Effector memory CD8-positive, alpha-beta T cell (primary cell): ENCODE measurements at regions not wholly inside any gene's neighbourhood (a gene's known extent, or its start where the extent isn't known, plus 50 kb on each side); places are given as distances from the start of the nearest gene placed in this dataset.
"Not testable (repeated sequence)": the region's sequence is repeated elsewhere in the genome, so short reads cannot be mapped to it uniquely, and the experiment has no call there.

Source experiments
- ATAC-seq: fragments of 150-1000 bp; cut with Tn5 transposase; replicated peaks from 2 replicates; pipeline ENCODE4 v1.10.0; 2021; ENCODE audit warnings: mild to moderate bottlenecking, moderate library complexity
- DNase-seq, 3 experiments: peaks; one replicate each; pipeline ENCODE4 v3.0.0; 2021
- H3K27ac Mint-ChIP-seq, 2 donors: one replicate each; pipeline ENCODE4 v1.8.0; 2022; ENCODE audit warnings: mild to moderate bottlenecking in 2 of 2, mixed read lengths in 2 of 2, moderate library complexity in 2 of 2
- H3K27me3 Mint-ChIP-seq, 2 donors: one replicate each; pipeline ENCODE4 v1.8.0; 2022; ENCODE audit warnings: mixed read lengths in 2 of 2
- H3K36me3 Mint-ChIP-seq: one replicate; pipeline ENCODE4 v1.8.0; 2022; ENCODE audit warnings: mild to moderate bottlenecking, moderate library complexity, mixed read lengths; ENCODE audit not compliant: insufficient read depth
- H3K4me1 Mint-ChIP-seq, 2 donors: one replicate each; pipeline ENCODE4 v1.8.0; 2022; ENCODE audit warnings: low read depth in 2 of 2, mixed read lengths in 2 of 2
- H3K4me3 Mint-ChIP-seq, 2 donors: one replicate each; pipeline ENCODE4 v1.8.0; 2022; ENCODE audit warnings: mild to moderate bottlenecking in 2 of 2, mixed read lengths in 2 of 2, moderate library complexity in 2 of 2
- H3K9me3 Mint-ChIP-seq, 2 donors: one replicate each; pipeline ENCODE4 v1.8.0; 2022; ENCODE audit warnings: mixed read lengths in 2 of 2

DNA sequence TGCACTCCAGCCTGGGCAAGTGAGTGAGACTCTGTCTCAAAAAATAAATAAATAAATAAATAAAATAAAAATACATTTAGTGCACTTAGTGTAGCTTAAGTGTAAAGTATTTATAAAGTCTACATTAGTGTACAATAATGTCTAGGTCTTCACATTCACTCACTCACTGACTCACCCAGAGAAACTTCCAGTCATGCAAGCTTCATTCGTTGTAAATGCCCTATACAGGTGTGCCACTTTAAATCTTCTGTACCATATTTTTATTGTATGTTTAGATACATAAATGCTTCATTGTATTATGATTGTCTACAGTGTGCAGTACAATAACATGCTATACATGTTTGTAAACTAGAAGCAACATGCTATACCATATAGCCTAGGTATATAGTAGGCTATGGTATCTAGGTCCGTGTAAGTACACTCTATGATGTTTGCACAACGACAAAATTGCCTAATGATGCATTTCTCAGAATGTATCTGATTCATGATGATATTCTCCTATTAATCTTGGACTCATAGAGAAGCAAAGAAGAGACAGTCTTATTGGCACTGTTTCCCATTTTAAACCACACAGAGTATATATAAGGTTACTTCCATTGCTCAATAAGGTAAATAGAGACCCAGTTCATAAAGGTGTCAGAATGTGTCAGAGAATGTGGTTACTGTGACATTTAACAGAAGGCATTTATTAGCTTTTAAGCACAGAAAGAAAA lies 1314.9 kb downstream of the CDH11 start:
- DNase-seq, result no peak
- no peak overlapping the region for H3K4me3 Mint-ChIP-seq
- H3K27ac Mint-ChIP-seq, result no peak overlapping the region
- ATAC-seq, result no peak
- no peaks in the 10 kb centered on the region for H3K4me1 Mint-ChIP-seq
- no peaks in the 10 kb centered on the region for H3K27me3 Mint-ChIP-seq
- H3K36me3 Mint-ChIP-seq, result no peaks in the 10 kb centered on the region
- H3K9me3 Mint-ChIP-seq, result peaks cover 0 to 4% of the 10 kb centered on the region in 2 donors

DNA sequence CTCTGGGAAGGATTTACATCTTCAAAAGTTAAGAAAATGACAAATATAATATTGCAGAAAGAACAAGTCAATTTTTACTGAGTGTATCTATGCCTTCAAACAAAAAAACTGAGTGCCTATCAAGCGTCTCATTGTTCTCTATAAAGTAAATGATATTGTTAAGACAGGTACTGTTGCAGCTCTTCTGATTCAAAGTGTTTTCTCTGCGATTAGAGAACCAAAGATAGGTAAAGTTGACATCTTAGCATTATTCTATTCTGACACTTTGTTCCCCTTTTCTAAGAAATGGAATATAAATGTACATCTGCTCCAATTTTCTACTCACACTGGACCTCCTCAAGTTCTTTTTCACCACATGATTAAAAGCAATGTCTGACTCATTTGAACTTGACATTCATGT lies 1317.7 kb downstream of the CDH11 start:
- Mint-ChIP-seq H3K4me1 (no peaks in the 10 kb centered on the region), H3K9me3 (peaks cover 0 to 7% of the 10 kb centered on the region in 2 donors), H3K27ac (no peak overlapping the region), H3K27me3 (no peaks in the 10 kb centered on the region), H3K4me3 (no peak overlapping the region), H3K36me3 (no peaks in the 10 kb centered on the region)
- ATAC-seq (no peak), DNase-seq (no peak)

DNA sequence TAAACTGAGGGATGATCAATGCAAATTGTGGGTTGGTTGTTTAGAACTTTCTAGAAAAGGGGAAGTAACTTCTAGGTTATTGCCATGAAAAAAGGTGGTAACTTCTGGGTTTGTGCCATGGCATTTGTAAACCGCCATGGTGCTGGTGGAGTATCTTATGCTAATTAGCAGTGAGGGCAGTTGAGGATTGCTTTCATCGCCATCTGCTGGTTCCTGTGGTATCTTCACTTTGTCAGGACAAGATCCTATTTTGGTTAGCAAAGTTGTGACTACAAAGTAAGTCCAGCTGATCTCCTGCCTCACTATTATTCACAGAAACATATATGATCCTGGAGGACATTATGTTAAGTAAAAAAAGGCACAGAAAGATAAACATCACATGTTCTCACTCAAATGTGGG lies 1332.3 kb downstream of the CDH11 start:
- Mint-ChIP-seq H3K36me3 (no peaks in the 10 kb centered on the region), H3K4me3 (no peak overlapping the region), H3K9me3 (peaks cover 15 to 16% of the 10 kb centered on the region in 2 donors), H3K4me1 (no peaks in the 10 kb centered on the region), H3K27me3 (no peaks in the 10 kb centered on the region), H3K27ac (no peak overlapping the region)
- ATAC-seq (no peak), DNase-seq (no peak)

DNA sequence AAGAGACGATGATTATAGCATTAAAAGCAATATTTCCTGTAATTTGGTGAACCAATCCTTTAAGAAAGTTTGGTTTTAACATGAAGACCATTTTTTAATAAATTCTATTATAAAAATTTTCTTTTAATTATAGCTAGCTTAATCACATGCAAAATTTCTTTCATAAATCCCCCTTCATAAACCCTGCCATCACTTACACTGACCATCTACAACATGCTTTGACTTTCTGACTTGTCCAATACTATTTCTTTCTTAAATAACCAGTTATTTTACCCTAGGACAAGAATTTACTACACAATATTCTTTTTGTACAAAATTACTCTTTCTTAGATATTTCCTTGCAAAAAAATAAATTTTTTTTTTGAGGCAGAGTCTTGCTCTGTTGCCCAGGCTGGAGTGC lies 1334.8 kb downstream of the CDH11 start:
- H3K27me3 Mint-ChIP-seq, result no peaks in the 10 kb centered on the region
- ATAC-seq (no peak), DNase-seq (no peak)
- no peaks in the 10 kb centered on the region for H3K36me3 Mint-ChIP-seq
- H3K9me3 Mint-ChIP-seq, result peaks cover 10 to 20% of the 10 kb centered on the region in 2 donors
- no peak overlapping the region for H3K4me3 Mint-ChIP-seq
- no peak overlapping the region for H3K27ac Mint-ChIP-seq
- no peaks in the 10 kb centered on the region for H3K4me1 Mint-ChIP-seq

DNA sequence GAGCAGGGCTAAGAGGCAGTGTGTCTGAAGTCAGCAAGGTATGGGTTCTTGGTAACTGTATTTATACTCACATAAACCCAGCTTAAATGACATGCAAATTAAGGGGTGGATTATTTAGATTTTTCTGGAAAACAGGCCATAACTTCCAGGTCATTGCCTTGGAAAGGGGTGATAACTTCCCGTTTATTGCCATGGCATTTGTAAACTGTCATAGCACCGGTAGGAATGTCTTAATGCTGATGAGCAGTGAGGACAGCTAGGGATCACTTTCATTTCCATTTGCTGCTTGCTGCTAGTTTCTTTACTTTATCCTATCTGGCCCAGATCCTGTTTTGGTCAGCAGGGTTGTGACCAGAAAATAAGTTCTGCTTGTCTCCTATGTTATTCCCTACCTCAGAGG lies 1336.7 kb downstream of the CDH11 start:
- Mint-ChIP-seq H3K9me3 (peaks cover 12 to 20% of the 10 kb centered on the region in 2 donors), H3K36me3 (no peaks in the 10 kb centered on the region), H3K4me3 (no peak overlapping the region), H3K27ac (no peak overlapping the region), H3K27me3 (no peaks in the 10 kb centered on the region), H3K4me1 (no peaks in the 10 kb centered on the region)
- ATAC-seq, result no peak
- DNase-seq, result no peak

DNA sequence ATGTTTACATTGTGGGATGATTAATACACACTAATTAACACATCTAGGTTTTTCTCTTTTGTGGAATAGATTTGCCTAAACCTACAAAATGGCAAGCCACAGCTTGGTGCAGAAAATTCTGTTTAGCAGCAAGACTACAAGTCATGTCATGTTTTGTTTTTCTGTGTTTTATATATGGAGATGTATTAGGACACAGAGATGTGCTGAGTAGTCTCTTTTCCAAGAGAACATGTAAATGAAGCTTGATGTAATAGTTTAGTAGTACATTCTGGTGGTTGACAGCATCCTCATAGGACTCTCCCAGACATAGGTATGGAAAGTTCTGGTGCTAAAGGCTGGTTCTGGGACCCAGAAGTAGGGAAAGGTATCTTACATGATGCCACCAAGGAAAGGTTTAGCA lies 1345.4 kb downstream of the CDH11 start:
- H3K4me3 Mint-ChIP-seq, result no peak overlapping the region
- peaks cover 8 to 13% of the 10 kb centered on the region in 2 donors for H3K9me3 Mint-ChIP-seq
- H3K27me3 Mint-ChIP-seq, result no peaks in the 10 kb centered on the region
- ATAC-seq (no peak), DNase-seq (no peak)
- no peaks in the 10 kb centered on the region for H3K4me1 Mint-ChIP-seq
- no peak overlapping the region for H3K27ac Mint-ChIP-seq
- no peaks in the 10 kb centered on the region for H3K36me3 Mint-ChIP-seq

DNA sequence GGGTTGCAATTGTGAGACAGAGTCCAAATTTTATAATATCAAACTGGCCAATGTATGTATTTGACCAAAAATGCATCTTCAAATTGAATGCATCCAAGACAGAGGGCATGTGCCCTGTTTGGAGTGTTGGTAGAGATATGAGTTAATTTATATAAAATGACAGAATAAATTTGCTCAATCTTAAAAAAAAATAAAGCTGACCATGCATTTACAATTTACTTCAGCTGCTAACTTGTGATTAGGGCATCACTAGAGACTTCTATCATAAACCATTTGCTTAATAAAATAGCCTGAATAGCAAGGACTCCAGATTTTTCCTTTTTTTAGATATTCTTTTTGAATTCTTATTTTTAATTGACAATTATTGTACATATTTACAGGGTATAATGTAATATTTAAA lies 1345.8 kb downstream of the CDH11 start:
- H3K27ac Mint-ChIP-seq, result no peak overlapping the region
- no peak for ATAC-seq
- H3K9me3 Mint-ChIP-seq, result peaks cover 8 to 13% of the 10 kb centered on the region in 2 donors
- DNase-seq, result no peak
- H3K4me3 Mint-ChIP-seq, result no peak overlapping the region
- H3K27me3 Mint-ChIP-seq, result no peaks in the 10 kb centered on the region
- no peaks in the 10 kb centered on the region for H3K36me3 Mint-ChIP-seq
- no peaks in the 10 kb centered on the region for H3K4me1 Mint-ChIP-seq

DNA sequence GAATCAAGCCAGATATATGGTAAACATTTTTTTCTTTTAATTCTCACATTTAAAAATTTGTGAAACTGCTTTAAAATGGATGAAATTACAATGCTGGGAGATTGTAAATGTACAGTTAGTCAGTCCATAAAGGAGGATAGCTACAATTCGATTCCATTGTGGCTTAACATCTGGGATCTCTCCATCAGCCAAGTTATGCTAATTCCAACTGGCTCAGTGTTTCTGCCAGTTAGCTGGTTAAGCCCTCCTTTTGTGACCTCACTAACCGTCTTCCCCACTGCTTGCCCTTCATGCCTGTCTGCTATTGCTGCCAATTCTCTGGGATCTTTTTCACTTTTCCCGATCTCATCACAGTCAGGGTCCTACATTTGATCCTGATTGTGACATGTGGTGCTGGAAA lies 1347.6 kb downstream of the CDH11 start:
- Mint-ChIP-seq H3K36me3 (no peaks in the 10 kb centered on the region), H3K27me3 (no peaks in the 10 kb centered on the region), H3K4me1 (no peaks in the 10 kb centered on the region), H3K27ac (no peak overlapping the region), H3K9me3 (peaks cover 8 to 10% of the 10 kb centered on the region in 2 donors), H3K4me3 (no peak overlapping the region)
- ATAC-seq, result no peak
- no peak for DNase-seq

DNA sequence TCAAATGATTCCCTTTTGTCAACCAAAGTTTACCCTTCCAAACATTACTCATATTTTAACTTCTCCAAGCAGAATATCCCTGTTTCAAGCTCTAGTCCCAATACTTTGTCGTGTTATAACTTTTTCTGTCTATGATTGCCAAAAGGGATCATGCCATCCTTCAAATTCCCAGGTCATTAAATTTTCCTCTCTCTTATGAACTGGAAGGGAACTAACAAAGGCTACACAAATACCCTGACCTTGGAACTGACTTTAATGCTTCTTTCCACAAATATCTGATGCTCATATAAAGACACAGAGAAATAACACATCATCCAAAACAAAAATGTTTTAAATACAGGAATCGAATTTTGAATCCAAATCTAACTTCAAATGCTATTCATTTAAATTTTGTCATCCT lies 1352.7 kb downstream of the CDH11 start:
- Mint-ChIP-seq H3K4me1 (no peaks in the 10 kb centered on the region), H3K27me3 (no peaks in the 10 kb centered on the region), H3K9me3 (peaks cover 0 to 10% of the 10 kb centered on the region in 2 donors), H3K27ac (no peak overlapping the region), H3K4me3 (no peak overlapping the region), H3K36me3 (no peaks in the 10 kb centered on the region)
- no peak for ATAC-seq
- no peak for DNase-seq

DNA sequence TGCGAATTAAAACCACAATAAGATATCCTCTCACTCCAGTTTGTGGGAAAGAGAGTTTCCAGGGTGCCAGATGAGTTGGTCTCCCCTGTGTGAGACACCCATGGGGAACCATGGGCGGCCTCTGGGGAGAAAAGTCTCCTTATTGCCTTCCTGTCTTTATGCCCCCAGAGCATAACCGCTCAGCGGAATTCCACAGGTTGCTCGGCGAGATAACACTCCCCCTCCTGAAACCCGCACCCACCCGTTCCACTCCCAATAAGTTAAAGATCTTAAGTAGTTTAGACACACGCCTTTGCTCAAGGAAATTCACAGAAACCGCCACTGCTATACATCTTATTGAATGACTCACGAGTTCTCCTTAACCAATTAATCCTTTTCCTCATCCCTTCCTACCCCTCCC lies 1361.6 kb downstream of the CDH11 start:
- H3K9me3 Mint-ChIP-seq, result peaks cover 5 to 16% of the 10 kb centered on the region in 2 donors
- not testable (repeated sequence) for DNase-seq, ATAC-seq, H3K4me3 Mint-ChIP-seq, H3K36me3 Mint-ChIP-seq, H3K4me1 Mint-ChIP-seq, H3K27me3 Mint-ChIP-seq, H3K27ac Mint-ChIP-seq

DNA sequence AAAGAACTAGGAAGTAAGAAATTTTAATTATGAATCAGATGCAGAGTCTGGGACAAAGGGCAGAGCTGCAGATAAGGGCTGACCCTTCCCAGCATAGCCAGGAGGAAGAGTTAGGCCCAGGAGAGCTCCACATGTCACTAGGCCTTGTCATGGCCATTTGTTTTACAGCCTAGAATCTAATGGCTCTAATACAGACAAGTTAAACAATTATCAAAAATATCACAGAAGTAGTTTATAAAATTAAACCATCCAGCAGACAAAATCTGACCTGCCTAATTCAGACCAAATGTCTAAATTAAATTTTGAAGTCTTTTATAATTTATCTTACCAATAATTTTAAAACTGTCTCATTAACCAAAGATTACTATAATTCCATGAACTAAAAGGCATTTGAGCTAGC lies 1369.5 kb downstream of the CDH11 start:
- no peak for ATAC-seq
- peaks cover 26 to 35% of the 10 kb centered on the region in 2 donors for H3K9me3 Mint-ChIP-seq
- H3K27ac Mint-ChIP-seq, result no peak overlapping the region
- no peaks in the 10 kb centered on the region for H3K4me1 Mint-ChIP-seq
- H3K36me3 Mint-ChIP-seq, result no peaks in the 10 kb centered on the region
- H3K4me3 Mint-ChIP-seq, result no peak overlapping the region
- no peaks in the 10 kb centered on the region for H3K27me3 Mint-ChIP-seq
- DNase-seq, result no peak

DNA sequence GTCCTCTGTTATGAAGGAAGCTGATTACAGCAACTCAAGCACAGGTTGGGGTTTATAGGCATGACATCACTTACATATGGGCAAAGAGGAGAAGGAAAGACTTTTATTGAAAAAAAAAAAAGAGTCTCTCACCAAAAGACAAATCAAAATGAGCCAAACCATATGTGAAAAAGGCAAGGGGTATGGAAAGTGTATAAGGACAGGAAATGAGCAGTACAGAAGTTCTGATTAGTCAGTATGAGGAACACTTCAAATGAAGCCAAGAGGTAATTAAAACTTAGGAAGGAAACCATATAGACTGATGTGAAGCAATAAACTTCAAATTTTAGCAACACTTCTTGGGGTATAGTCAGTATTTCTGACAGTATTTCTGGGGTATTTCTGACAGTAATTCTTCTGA lies 1372.6 kb downstream of the CDH11 start:
- DNase-seq, result no peak
- H3K9me3 Mint-ChIP-seq, result peaks cover 29 to 48% of the 10 kb centered on the region in 2 donors
- H3K4me3 Mint-ChIP-seq, result no peak overlapping the region
- H3K27ac Mint-ChIP-seq, result no peak overlapping the region
- no peaks in the 10 kb centered on the region for H3K36me3 Mint-ChIP-seq
- H3K27me3 Mint-ChIP-seq, result no peaks in the 10 kb centered on the region
- H3K4me1 Mint-ChIP-seq, result no peaks in the 10 kb centered on the region
- ATAC-seq, result no peak

DNA sequence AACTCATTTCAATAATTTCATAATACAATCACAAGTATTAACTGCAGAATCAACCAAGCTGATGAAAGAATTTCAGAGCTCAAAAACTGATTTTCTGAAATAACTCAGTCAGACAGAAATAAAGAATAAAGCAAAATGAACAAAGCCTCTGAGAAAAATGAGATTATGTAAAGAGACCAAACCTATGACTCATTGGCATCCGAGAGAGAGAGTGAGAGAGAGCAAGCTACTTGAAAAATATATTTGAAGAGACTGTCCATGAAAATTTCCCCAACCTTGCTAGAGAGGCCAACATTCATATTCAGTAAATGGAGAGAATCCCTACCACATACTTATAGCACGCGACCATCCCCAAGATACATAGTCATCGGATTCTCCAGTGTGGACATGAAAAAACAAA lies 1376.4 kb downstream of the CDH11 start:
- H3K4me3 Mint-ChIP-seq, result no peak overlapping the region
- DNase-seq (no peak), ATAC-seq (no peak)
- peaks cover 29 to 46% of the 10 kb centered on the region in 2 donors for H3K9me3 Mint-ChIP-seq
- H3K27ac Mint-ChIP-seq, result no peak overlapping the region
- no peaks in the 10 kb centered on the region for H3K27me3 Mint-ChIP-seq
- no peaks in the 10 kb centered on the region for H3K4me1 Mint-ChIP-seq
- H3K36me3 Mint-ChIP-seq, result no peaks in the 10 kb centered on the region

DNA sequence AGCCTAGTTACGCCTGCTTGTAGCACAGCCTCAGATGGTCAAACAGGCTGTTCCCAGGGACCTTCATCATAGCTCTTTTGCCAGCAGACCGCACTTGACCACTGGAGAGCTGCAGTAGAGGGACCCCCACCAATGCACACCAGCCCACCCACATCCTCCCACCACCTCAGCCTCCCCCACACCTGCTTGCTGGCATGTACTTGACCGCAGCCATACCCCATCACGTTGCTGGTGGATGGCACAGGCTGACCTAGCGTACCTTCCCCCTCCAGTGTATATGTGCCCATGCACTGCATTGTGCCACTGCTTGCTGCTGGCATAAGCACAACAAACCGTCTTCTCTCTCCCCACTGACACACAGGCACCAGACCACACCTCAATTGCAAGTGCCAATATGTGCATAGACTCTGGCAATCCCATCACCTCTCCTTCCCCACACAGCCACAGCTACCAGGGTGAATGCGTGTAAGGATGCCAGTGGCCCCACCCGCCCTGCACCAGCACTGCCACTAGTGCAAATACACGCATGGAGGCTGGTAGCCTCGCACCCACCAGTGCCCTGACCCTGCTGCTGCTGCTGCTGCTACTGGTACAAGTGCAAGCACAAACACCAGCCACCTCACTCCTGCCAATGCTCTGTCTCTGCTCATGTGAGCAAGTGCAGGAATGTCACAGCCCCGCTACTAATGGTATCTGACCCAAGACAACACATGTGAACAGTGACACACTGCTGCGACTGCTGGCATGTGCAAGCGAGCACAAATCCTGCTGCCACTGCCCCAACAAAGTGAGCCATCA lies 1377.6 kb downstream of the CDH11 start:
- no peaks in the 10 kb centered on the region for H3K4me1 Mint-ChIP-seq
- ATAC-seq (no peak), DNase-seq (no peak)
- no peak overlapping the region for H3K4me3 Mint-ChIP-seq
- H3K27me3 Mint-ChIP-seq, result no peaks in the 10 kb centered on the region
- no peak overlapping the region for H3K27ac Mint-ChIP-seq
- no peaks in the 10 kb centered on the region for H3K36me3 Mint-ChIP-seq
- H3K9me3 Mint-ChIP-seq, result peaks cover 24 to 36% of the 10 kb centered on the region in 2 donors
